Limb (tissue), 2 donors: ENCODE measurements at regions not wholly inside any gene's neighbourhood (a gene's known extent, or its start where the extent isn't known, plus 50 kb on each side); places are given as distances from the start of the nearest gene placed in this dataset.

Experiments
- DNase-seq, 2 donors: peaks; one replicate each; pipeline ENCODE4 v3.0.0-alpha.2; 2016; ENCODE audit errors: extremely low spot score in 2 of 2

GRCh38 chr21:31502537-31503143, 156.9 kb upstream of the SOD1 start:
- no peak for DNase-seq

GRCh38 chr21:31501926-31502325, 157.6 kb upstream of the SOD1 start:
- DNase-seq: no peak

- DNase-seq: no peak
Observed at GRCh38 chr21:31500982-31501381, 156.9 kb upstream of the TIAM1 start.

DNA sequence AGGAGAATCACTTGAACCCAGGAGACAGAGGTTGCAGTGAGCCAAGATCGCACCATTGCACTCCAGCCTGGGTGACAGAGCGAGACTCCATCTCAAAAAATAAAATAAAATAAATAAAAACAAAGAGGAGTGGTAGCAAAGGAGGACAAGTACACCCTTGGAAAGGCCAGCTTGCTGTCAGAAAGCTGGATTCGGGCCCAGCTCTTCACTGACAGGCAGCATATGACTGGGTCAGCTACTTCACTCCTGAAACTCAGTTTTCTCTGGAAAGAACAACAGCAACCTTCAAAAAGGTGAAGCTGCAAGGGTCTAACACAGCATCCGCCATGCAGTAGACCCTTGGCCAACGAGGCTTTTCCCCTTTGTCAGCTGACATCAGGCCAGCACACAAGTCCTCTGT, 156.0 kb upstream of the TIAM1 start:
- DNase-seq: no peak

DNA sequence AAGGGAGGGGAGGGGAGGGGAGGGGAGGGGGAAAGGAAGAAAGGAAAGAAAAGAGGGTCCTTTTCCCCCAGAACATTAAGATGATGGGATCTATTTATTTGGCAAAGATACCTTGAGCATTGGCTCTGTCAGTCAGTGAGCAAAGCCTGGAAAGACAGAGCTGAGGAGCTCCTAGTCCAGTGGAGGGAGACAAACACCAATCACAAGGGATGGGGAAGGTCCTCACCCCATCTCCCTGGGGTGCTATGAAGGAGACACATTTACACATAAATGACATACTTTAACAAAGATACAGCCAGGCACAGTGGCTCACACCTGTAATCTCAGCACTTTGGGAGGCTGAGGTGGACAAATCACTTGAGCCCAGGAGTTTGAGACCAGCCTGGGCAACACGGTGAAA, 154.9 kb upstream of the TIAM1 start:
- no peak for DNase-seq

- no peak for DNase-seq
Observed at GRCh38 chr21:31497914-31498313, 153.9 kb upstream of the TIAM1 start.

DNA sequence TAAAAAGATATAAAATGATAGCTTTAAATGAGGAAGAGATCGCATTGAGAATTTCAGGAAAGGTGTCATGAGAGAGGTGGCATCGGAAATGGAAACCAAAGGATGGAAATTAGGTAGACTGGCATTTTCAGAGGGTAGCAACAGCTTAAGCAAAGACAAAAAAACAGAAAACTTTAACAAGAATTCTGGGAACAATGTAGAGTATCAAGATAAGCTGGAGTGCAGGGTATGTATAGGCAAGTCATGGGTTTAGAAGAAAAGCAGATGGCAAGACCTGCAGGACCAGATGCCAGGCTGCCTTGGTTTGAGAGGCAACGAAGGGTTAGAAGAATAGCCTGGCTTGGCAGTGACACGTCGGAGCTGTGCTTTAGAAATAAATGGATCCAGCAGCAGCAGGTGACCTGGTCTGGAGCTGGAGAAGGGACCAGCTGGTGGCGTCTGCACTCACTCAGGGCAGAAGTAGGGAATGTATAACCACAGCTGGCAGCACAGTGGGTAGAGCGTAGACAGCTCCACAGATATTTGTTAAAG, 149.4 kb upstream of the TIAM1 start:
- no peak for DNase-seq

- DNase-seq: no peak
Observed at GRCh38 chr21:31491617-31492016, 147.6 kb upstream of the TIAM1 start.

DNA sequence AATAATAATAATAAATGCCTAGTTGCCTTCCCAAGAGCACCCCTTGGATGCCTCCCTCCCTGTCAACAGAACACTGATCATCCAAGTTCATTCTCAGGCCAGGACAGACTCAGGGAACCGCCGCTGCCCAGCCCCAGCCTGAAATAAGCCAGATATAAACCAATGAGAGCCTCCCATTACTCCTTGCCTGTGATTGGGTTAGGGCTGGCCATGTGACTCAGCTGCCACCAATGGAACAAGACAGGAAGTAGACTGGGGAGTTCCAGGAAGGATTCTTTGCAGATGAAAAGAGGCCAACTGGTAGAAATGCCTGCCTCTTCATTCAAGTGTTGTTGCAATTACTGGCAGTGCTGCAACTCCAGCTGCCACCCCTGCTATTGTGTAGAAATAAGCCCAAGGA, 146.4 kb upstream of the TIAM1 start:
- DNase-seq: no peak

- no peak for DNase-seq
Observed at GRCh38 chr21:31489726-31490125, 145.7 kb upstream of the TIAM1 start.

DNA sequence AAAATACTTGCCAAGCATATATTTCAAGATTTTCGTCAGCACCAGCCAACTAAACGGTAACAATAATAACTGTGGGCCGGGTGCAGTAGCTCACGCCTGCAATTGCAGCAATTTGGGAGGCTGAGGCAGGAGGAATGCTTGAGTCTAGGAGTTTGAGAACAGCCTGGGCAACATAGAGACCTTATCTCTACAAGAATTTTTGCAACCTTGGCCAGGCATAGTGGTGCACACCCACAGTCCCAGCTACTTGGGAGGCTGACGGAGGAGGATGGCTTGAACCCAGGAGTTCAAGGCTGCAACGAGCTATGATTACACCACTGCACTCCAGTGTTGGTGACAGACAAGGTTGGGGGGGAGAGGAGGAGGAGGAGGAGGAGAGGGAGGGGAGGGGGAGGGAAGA, 145.0 kb upstream of the TIAM1 start:
- DNase-seq: no peak

GRCh38 chr21:31484219-31484618, 140.2 kb upstream of the TIAM1 start:
- DNase-seq: no peak

GRCh38 chr21:31483146-31483545, 139.1 kb upstream of the TIAM1 start:
- DNase-seq: no peak

- DNase-seq: no peak
Observed at GRCh38 chr21:31482460-31482859, 138.4 kb upstream of the TIAM1 start.

- no peak for DNase-seq
Observed at GRCh38 chr21:31480228-31480627, 136.2 kb upstream of the TIAM1 start.

- DNase-seq: no peak
Observed at GRCh38 chr21:31479714-31480113, 135.7 kb upstream of the TIAM1 start.

DNA sequence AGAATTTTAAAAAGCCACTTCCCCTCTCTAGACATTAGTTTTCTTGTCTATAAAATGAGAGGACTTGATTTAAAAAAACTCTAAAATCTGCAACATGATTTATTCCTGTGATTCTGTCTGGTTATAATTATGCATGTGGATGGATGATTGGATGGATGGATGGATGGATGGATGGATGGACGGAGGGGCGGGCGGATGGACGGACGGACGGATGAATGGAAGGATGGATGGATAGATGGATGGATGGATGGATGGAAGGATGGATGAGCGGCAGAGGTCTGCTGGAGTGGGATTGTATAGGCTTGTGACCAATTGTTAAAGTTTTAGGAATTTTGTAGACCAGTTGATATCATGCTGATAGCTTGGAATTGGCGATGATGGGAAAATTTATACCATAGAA, 135.2 kb upstream of the TIAM1 start:
- DNase-seq: no peak

DNA sequence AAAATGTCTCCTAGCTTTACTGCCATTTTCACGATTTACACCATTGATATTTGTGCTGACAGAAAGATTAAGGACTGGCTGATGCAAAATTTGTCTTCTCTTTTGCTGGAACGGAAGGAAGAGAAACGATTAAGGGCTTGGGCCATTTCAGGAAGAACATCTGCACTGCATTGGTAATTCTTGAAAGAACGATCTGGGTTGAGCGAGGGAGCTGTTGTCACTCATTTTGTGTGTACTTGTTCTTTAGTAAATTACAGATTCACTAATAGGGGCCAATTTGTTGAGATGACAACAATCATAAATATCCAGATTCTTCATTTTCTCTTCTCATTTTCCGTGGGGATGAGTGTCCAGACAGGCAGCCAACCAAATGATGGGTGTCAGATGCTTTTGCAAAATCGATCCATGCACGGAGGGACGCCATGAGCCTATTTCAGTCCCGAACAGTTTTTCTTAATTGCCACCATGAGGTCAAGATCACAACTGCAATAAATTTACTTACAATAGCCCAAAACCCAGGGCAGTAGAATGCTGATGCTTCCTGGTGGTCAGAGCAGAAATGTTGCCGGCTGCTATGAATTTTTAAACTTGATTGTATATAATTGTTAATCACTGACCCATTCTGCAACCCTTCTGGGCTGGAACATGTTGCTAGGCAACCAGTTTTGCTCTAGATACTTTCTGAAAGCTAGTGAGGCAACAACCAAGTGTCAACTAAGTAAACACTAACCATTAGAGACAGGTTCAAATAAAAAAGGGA, 132.4 kb upstream of the TIAM1 start:
- no peak for DNase-seq

DNA sequence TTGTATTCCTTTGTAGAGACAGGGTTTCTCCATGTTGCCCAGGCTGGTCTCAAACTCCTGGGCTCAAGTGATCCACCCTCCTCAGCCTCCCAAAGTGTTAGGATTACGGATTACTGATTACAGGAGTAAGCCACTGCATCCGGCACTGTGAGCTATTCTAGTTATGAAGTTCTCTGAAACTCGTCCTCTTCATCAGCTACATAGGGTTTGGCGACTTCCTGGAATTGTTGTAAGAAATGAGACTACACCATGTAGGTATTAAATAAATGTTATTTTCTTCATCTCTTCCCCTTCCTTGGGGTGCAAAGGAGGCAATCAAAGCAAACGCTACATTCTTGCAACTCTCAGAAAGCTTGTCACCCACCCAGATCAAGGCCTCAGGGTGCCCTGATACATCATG, 131.2 kb upstream of the TIAM1 start:
- DNase-seq: no peak

DNA sequence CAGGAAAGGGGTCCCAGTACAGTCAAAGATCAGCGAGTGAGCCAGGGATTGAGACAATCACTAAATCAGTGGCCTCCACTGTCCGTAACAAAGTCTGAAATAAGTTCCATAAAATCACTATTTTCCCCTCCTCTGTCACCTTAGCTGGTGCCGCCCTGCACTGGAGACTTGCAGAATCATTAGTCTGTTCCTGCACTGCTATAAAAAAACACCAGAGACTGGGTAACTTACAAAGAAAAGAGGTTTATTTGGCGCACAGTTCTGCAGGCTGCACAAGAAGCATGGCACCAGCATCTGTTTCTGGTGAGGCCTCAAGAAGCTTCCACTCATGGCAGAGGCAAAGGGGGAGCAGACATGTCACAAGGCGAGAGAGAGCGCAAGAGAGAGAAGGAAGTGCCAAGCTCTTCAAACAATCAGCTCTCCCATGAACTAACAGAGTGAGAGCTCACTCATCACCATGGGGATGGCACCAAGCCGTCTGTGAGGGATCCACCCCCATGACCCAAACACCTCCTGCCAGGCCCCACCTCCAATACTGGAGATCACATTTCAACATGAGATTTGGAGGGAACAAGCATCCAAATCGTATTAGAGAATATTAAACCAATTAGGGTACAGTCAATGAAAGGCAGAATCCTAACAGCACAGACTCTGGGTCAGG, 129.8 kb upstream of the TIAM1 start:
- DNase-seq: no peak

DNA sequence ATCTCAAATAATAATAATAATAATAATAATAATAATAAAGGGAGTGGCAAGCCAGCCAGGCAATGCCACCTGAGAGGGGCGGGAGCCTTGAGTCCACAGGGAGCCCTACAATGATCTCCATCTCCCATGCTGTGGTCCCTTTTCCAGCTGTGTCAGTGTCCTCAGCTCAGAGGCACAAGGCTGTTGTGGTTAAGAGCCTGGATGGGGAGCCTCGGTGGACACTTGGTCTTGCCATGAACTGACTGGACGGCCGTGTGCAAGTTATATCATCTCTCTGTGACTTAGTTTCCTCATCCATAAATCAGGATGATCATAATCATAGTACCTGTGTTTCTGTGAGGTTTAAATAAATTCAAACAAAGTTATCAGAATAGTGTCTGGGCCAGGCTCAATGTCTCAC, 127.8 kb upstream of the TIAM1 start:
- no peak for DNase-seq

DNA sequence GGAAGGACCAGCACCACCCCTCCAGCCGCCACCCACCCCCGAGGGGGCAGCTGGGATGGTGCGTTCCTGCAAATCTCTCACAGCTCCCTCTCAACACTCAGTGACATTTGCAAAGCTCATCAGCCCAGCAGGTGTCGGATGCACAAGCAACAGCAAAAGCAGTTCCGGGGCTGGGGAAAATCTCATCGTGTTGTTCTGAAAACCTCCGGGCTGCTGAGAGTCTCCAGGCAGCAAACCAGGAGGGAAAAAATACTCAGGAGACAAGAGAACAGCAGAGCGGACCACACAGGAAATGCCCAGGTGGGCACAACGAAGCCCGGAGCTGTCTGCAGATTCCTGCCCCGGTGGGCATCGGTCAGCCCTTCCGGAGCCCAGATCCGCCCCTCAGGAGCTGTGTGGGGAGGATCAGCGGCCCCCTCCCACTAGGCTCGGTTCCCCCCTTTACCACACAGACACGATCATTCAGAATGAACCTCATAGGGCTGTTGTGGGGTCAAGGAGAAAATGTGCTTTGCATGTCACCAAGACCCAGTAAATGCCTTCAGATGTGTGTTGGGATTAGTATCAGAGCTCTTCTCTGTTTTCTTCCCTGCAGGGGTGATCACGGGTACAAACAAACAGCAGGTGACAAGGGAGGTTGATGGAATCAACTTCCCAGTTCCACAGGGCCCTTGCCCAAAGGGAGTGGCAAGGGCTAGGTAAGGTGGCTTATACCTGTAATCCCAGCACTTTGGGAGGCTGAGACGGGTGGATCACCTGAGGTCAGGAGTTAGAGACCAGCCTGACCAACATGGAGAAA, 127.0 kb upstream of the TIAM1 start:
- no peak for DNase-seq
